ENCODE measurements at regions not wholly inside any gene's neighbourhood (a gene's known extent, or its start where the extent isn't known, plus 50 kb on each side); places are given as distances from the start of the nearest gene placed in this dataset.

GRCh38 chr2:222130855-222131254 lies 167.9 kb downstream of the PAX3 start:
- TF ChIP-seq CTCF (IDR thresholded peaks at IDR 0.05) (no peak), POLR2A (IDR thresholded peaks at IDR 0.05) (no peak)
